GF-D8 (cell line): ENCODE measurements at regions not wholly inside any gene's neighbourhood (a gene's known extent, or its start where the extent isn't known, plus 50 kb on each side); places are given as distances from the start of the nearest gene placed in this dataset.
"Not testable (repeated sequence)": the region's sequence is repeated elsewhere in the genome, so short reads cannot be mapped to it uniquely, and the experiment has no call there.

Experiments
- DNase-seq: peaks from one replicate; lab custom pipeline; 2025; lab: John Stamatoyannopoulos, UW

- no peak for DNase-seq
These were observed 1216.4 kb upstream of the USP15 start for GRCh38 chr12:61043838-61044237.

GRCh38 chr12:61044766-61045165 lies 1215.4 kb upstream of the USP15 start:
- no peak for DNase-seq

GRCh38 chr12:61070640-61071414 lies 1189.4 kb upstream of the USP15 start:
- no peak for DNase-seq

GRCh38 chr12:61072717-61073116 lies 1187.5 kb upstream of the USP15 start:
- DNase-seq: no peak

- DNase-seq: no peak
These were observed 1165.1 kb upstream of the USP15 start for GRCh38 chr12:61095111-61095510.

- no peak for DNase-seq
These were observed 1162.1 kb upstream of the USP15 start for GRCh38 chr12:61098031-61098580.

- DNase-seq: no peak
These were observed 1153.1 kb upstream of the USP15 start for GRCh38 chr12:61107118-61107517.

- no peak for DNase-seq
These were observed 1149.0 kb upstream of the USP15 start for GRCh38 chr12:61111218-61111617.

GRCh38 chr12:61137677-61138414 lies 1122.4 kb upstream of the USP15 start:
- DNase-seq: no peak

GRCh38 chr12:61138415-61138759 lies 1121.8 kb upstream of the USP15 start:
- DNase-seq: no peak

- DNase-seq: no peak
These were observed 1098.2 kb upstream of the USP15 start for GRCh38 chr12:61161961-61162360.

- DNase-seq: no peak
These were observed 1071.2 kb upstream of the USP15 start for GRCh38 chr12:61188801-61189595.

- no peak for DNase-seq
These were observed 1046.6 kb upstream of the USP15 start for GRCh38 chr12:61213646-61214045.

GRCh38 chr12:61220337-61220736 lies 1039.9 kb upstream of the USP15 start:
- DNase-seq: no peak

- DNase-seq: no peak
These were observed 1028.2 kb upstream of the USP15 start for GRCh38 chr12:61232040-61232439.

- no peak for DNase-seq
These were observed 1009.9 kb upstream of the USP15 start for GRCh38 chr12:61250303-61250702.

GRCh38 chr12:61251076-61251475 lies 1009.1 kb upstream of the USP15 start:
- DNase-seq: no peak

GRCh38 chr12:61254225-61254624 lies 1006.0 kb upstream of the USP15 start:
- no peak for DNase-seq

- DNase-seq: not testable (repeated sequence)
These were observed 995.9 kb upstream of the USP15 start for GRCh38 chr12:61264294-61264693.

- no peak for DNase-seq
These were observed 992.7 kb upstream of the USP15 start for GRCh38 chr12:61267474-61267873.

GRCh38 chr12:61272441-61272840 lies 987.8 kb upstream of the USP15 start:
- no peak for DNase-seq

- DNase-seq: no peak
These were observed 977.2 kb upstream of the USP15 start for GRCh38 chr12:61282790-61283575.
